ENCODE measurements at regions not wholly inside any gene's neighbourhood (a gene's known extent, or its start where the extent isn't known, plus 50 kb on each side); places are given as distances from the start of the nearest gene placed in this dataset.
"Not testable (repeated sequence)": the region's sequence is repeated elsewhere in the genome, so short reads cannot be mapped to it uniquely, and the experiment has no call there.

DNA sequence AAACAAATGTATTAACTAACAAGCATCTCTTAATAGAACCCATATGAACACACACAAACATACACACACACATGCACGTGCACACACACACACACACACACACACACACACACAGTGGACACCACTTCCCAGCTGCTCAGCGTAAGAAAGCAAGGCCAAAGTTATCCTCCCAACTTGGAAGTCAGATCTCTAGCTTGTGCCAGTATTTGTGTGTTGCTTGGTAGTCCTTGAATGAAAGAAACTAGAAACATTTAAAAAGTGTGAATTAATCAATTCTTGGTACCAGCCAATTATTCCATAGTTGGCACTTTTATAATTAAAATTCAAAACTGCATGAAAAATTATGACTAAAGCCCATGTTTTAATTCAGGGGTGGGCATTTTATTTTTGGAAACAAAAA lies 178.1 kb downstream of the TMEM161B start:
- DNase-seq, result no peak

DNA sequence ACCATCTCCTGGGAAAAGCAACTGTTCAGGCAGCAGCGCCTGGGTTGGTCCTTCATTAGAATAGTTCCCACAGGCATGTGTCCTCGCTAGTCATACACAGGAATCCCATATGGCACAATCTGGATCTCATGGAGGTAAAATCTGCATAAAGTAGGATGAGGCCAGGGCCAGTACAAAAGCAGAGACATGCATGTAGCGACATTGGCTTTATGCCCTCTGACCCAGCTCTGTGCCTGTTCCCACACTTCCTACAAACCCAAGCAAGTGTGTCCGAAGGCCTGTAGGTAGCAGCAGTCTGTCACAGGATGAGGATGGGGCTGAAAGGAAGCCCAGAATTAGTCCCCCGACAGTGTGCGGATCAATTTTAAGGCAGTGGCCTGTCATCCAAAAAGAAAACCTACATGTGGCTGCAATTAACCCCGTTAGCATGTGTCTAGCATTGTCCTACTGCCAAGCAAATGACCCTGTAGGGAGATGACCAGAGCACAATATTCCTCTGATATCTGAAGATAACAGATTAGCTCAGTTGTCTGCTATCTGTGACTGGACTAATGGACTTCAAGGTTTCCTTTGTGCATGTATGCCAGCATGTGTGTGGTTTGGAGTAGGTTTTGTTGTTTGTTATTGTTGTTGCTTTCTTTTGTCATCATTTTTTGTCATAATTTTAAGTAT lies 178.8 kb downstream of the TMEM161B start:
- DNase-seq, result no peak

DNA sequence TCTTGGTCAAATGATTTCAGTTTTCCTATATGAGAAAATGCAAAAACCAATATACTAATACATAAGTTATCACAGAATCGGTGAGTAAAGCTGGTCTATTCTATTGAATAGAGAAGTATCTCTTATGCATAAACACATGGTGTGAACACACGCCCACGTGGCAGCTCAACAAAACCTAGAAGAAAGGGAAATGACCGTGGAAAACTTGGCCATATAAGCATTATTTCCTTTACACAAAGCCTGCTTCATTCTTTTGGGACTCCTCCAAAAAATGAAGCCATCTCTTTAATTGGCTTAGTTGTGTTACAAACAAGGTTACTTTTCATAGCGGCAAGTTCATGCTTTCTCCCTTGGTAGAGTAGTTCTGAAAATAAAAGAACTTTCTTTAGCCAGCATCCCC lies 183.2 kb downstream of the TMEM161B start:
- no peak for DNase-seq

DNA sequence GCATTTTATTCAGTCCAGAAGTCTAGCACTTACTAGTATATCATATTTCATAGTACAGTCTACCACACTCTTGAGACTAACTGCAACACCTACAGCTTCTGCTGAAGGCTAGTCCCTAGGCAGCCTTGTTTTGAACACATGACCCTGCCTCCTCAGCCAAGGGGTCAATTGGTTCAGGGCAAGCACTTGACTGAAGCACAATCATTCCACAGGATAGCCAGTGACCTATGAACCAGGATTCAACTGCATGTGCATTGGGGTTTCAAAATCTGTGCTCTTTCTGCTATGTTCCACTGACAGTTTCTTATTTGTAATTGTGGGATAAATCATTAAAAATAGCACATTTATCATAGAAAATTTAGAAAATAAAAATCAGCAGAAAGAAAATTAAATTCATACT lies 186.8 kb downstream of the TMEM161B start:
- DNase-seq, result no peak

DNA sequence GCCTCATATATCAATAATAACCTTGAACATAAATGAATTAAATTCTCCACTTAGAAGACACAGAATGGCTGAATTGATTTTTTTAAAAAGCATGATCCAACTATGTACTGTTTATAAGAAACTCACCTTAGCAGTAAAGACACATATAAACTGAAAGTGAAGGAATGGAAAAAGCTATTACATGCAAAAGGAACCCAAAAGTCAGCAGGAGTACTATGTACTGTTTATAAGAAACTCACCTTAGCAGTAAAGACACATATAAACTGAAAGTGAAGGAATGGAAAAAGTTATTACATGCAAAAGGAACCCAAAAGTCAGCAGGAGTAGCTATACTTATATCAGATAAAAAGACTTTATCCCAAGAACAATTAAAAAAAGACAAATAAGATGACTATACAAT lies 204.8 kb downstream of the TMEM161B start:
- no peak for DNase-seq

DNA sequence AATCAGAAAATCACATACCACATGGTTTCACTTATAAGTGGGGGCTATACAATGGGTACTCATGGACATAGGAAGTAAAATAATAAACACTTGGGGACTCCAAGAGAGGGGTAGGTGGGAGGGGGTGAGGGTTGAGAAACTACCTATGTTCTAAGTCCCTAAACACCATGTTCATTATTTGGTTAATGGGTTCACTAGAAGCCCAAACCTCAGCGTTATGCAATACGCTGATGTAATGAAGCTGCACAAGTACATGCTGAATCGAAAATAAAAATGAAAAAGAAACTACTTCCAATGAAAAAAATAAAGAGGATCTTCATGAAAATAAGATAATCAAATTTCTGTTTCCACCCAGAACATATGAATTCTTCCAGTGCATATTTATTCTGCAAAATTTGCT lies 208.5 kb downstream of the TMEM161B start:
- no peak for DNase-seq

DNA sequence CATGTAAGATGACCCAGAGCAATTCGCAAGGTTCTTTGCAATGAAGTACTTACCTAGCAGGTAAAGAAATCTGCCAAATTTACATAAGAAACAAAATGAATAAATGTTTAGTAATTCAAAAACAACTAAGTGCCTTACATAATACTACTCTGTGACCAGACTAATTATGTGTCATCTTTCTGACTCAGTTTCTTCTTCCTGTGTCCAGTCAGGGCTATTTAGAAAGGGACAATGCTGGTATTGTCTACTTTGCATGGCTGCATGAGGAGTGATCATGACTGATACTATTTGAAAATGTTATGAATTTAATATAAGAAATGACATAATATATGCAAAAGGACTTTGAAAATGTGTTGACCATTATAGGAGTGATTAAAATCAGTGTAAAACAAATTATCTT lies 210.0 kb downstream of the TMEM161B start:
- no peak for DNase-seq

DNA sequence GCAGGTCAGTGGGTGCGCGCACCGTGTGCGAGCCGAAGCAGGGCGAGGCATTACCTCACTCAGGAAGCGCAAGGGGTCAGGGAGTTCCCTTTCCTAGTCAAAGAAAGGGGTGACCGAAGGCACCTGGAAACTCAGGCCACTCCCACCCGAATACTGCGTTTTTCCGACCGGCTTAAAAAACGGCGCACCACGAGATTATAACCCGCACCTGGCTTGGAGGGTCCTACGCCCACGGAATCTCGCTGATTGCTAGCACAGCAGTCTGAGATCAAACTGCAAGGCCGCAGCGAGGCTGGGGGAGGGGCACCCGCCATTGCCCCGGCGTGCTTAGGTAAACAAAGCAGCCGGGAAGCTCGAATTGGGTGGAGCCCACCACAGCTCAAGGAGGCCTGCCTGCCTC lies 216.2 kb downstream of the TMEM161B start:
- not testable (repeated sequence) for DNase-seq

DNA sequence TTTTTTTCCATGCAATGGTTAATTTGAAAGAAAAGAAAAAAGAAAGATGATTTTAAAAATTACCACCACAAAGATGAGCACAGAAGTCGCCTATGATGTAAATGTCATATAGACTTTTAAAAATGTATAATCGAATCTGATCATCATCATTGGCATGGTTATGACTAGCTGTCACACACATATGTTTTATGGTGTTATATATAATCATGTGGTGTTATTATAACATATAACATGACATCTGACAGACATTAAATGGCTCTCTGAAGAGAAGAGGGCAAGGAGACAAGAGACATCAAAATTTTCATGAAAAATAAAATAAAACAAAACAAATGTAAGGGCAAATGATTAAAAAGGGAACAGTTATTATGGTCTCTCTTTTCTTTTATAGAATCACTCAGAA lies 217.5 kb downstream of the TMEM161B start:
- no peak for DNase-seq

DNA sequence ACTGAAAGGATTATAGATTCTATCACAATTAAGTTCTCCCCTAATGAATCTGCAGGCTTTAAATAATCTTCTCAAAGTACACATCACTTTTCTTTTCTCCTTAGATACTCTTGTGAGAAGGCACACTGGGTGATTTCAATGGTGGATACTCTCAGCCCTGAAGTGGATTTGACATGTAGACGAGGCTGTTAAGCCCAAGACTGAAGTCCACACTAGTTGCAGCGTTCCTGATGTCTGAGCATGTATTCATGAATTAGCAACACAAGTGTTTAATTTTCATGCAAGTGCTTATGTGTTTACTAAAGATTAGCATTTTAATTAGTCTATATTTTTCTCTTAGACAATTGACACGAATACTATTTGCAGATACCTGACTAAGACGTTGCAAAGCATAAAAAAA lies 218.9 kb downstream of the TMEM161B start:
- no peak for DNase-seq

DNA sequence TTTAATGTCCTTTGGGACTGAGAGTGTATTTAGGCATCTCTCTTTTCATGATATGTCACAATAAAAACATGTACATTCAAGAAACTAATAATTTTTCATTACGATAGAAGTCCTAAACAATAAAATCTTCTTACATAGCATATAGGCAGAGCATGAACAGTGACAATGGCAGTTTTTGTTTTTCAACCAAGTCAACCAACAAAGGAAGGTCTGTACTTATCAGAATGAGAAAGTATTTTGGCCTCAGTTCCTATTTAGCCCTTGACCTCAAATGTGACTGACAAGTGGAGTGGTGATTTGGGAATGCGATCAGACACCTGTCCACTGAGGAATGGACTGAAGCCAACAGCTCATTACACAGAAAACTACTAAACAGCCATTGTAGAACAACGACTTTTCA lies 219.5 kb downstream of the TMEM161B start:
- DNase-seq, result no peak

DNA sequence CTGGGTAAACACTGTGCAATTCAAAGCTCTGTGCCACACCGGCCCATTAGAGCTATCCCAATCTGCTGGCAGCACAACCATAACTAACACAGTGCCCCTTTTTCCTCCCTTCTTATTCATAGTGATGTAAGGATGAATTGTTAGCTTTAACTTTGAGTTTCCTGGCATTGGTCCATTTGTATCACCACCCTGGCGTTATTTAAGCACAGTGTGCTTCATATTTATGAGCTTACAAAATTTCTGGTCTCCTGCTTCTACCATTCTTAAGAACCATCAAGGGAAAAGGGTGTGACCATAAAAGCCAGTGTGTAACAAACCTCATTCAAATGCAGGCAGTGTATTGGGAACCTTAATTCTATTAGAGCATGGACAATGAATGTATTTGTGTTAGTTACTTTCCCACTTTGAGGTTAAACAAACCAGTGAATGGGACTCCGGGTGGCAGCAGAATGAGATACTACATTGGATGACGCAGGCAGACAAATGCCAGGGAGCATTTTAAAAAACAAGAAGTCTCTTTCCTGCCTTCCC lies 222.6 kb downstream of the TMEM161B start:
- no peak for DNase-seq

DNA sequence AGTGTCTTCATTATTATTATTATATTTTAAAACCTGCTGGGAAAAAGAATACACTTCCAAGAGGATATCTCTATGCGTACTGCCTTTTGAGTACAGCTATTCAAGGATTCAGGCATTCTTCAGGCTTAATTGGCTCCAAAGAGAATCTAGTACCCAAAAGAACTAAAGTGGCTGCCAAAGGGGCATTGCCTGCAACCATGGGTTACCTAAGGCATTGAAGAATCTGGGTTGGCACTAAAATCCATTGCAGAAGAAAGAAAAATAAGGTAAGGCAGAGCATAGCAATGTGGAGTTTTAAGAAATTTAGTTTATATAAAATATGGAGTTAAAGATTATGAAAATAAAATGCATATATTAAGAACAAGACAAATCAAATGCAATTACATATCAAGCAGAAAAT lies 223.5 kb downstream of the TMEM161B start:
- no peak for DNase-seq

DNA sequence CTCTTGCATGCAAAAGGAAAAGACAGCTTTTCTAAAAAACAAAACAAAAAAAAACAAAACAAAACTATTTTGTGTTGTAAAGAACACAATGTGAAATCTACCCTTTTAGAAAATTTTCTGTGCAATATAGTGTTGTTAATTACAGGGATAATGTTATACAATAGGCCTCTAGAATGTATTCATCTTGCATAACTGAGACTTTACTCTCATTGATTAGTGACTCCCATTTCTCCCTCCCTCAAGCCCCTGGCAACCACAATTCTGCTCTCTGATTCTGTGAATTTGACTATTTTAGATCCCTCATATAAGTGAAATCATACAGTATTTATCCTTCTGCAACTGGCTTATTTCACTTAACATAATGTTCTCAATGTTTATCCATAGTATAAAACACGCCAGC lies 234.1 kb downstream of the TMEM161B start:
- DNase-seq, result no peak

DNA sequence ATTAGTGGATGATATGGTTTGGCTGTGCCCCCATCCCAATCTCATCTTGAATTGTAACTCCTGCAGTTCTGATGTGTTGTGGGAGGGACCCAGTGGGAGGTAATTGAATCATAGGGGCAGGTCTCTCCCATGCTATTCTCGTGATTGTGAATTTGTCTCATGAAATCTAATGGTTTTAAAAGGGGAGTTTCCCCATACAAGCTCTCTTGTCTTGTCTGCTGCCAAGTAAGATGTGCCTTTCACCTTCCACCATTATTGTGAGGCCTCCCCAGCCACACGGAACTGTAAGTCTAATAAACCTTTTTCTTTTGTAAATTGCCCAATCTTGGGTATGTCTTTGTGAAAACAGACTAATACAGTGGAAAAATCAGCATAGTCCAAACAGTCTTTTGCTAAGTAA lies 235.5 kb downstream of the TMEM161B start:
- DNase-seq, result no peak

DNA sequence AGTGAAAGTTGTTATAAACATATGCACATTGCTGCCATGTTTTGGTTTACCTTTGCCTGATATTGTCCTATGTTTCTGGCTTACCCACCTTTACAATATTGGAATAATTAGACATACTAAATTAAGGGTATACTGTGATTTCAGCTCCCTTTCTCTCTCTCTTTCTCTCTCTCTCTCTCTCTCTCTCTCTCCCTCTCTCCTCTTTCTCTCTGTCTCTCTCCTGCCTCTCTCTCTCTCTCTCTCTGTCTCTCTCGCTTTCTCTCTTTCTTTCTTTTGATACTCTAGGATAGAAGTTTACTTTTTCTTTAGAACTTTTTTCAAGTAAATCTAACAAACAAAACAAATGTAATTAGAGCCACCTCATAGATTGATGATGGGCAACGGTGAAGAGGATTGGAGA lies 239.6 kb downstream of the TMEM161B start:
- no peak for DNase-seq

DNA sequence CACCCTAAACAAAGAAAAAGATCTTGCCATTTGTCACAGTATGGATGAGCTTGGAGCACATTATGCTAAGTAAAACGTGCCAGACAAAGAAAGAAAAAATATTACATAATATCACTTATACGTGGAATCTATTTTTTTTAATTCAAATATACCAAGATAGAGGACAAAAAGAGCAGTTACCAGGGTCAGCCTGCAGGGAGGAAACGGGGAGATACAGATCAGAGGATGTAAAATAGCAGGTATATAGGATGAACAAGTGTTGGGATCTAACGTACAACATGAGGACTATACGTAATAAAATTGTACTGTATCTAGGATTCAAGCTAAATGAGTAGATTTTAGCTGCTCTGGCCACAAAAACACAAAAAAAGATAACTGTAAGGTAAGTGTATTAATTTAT lies 247.5 kb downstream of the TMEM161B start:
- no peak for DNase-seq

DNA sequence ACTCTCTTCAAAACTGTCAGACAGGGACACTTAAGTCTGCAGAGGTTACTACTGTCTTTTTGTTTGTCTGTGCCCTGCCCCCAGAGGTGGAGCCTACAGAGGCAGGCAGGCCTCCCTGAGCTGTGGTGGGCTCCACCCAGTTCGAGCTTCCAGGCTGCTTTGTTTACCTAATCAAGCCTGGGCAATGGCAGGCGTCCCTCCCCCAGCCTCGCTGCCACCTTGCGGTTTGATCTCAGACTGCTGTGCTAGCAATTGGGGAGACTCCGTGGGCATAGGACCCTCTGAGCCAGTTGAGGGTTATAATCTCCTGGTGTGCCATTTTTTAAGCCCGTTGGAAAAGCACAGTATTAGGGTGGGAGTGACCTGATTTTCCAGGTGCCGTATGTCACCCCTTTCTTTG lies 253.7 kb downstream of the TMEM161B start:
- not testable (repeated sequence) for DNase-seq

DNA sequence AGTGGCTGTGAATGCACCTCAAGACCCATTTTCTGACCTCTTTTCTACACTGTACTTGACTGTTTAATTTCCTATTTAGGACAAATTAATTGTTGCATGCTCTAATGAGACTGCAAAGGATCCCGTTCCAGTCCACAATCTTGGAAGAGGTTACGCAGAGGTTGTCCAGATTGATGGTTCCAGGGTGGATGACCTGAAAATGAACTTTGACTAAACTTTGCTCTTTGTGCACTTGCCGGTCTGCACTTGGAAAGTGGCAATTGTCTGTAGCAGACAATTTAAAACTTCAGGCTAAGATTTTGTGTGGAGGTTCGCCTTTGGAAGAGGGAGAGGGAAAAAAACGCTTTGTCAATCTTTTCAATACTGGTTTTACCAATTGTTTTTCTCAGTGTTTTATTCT lies 267.8 kb downstream of the TMEM161B start:
- DNase-seq, result no peak

DNA sequence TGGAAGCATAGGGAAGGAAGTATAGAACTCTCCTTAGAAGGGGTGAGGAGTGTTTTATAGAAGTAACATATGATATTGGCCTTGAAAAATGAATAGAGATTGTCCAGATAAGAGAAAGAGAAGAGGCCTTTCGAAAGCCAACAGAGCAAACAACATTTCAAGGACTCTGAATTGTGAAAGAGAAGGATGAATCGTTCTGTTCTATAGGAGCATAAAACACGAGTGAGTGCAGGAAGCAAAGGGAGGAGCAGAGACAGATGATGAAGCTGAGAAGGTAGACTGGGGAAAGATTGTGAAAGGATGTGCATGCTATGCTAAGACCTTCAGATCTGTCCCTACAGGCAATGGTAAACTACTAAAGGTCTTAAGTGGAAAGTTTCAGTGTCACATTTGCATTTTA lies 271.0 kb downstream of the TMEM161B start:
- DNase-seq, result no peak

DNA sequence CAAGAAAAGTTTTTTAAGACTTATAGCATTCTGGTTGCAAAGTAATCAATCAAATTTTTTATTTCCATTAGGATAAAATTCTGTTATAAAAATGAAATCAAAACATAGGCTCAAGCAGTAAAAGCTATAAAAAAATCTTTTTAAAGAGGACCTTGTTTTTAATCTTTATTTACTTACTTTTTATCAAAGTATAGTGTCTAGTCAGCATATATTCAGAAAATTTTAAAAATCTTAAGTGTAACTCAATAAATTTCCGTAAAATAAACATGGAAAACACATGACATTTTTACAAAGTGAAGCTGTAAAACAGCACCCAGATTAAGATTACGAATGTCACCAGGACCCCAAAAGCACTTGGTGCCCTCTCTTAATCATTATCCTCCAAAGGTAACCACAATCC lies 302.4 kb downstream of the TMEM161B start:
- no peak for DNase-seq

DNA sequence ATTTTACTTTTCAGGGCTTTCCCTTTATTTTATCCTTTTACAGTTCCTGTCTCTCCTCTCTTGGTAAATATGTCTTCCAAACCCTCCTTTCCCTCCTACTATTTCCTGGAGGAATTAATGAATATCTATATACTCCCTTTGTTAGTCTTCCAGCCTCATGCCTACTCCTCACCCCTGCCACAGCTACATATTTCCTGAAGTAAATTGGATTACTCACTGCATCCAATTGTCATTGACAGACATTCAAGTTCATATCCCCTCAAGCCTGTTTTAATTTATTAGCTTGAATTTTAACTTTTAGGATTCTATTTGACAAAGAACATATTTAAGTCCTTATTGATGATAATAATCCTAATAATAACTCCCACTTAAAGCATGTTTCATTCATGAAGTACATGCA lies 314.5 kb downstream of the TMEM161B start:
- DNase-seq, result no peak

DNA sequence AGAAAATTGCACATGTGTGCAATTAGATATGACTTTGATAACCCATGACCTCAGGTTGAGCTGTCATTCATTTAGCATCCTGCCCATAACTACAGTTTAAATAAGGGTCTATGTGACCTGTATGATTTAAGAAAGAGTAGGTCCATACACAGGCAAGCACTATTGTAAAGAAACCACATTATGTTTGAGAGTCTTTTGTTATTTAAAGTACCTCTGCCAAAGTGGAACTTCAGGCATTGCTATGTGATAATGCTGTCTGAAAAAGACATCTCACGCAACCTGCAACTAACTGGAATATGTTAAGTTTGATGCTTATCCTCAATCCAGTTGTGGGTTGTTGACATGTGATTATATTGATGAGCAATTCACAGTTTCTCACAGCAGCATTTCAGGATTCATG lies 317.0 kb downstream of the TMEM161B start:
- no peak for DNase-seq

DNA sequence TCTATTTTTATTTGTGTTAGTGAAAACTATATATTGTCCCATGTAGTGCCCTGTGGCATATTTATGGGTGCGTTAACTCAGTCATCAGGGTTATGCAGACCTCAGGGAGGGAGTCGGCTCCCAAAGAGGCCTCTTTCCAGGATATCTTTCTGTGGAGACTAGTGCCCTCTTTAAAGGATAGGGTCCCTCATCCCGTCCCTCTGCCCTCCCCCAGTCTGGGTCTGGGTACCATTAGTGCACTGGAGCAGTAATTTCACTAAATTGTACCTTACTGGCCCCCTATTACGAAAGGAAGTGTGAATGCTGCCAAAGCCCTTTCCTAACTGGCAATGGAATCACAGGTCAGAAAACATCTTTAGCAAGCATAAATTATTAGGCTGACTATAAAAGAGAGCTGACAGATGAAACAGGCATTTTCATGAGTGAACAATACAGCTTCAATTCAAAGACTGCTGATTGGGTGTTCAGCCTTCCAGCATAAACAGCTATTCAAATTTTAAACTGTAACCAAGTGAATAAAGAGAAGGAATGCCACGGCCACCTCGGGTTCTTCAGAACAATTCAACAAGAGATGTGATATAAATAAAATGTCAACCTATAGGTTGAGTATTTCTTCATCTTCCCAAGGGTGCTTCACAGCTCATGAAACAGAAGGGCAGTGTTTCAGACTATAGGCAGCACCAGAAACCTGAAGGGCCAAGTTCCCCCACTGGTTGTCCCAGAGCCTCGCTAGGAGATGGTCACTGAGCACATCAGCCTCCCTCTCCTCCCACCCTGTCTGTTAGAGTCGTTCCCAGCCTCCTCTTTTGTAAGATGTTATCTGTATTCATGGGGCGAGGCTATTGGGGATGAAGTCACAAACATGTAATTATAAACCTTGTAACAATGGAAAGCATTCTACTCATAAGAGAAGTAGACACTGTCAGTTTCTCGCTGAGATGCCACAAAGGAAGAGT lies 318.7 kb downstream of the TMEM161B start:
- DNase-seq, result no peak
